HepG2 (cell line): ENCODE measurements at regions not wholly inside any gene's neighbourhood (a gene's known extent, or its start where the extent isn't known, plus 50 kb on each side); places are given as distances from the start of the nearest gene placed in this dataset.
"Not testable (repeated sequence)": the region's sequence is repeated elsewhere in the genome, so short reads cannot be mapped to it uniquely, and the experiment has no call there.

Experiments
- ATAC-seq: fragments of 200-7000 bp; cut with Tn5 transposase; 3 replicates; pipeline ENCODE4 v1.9.1; 2020; ENCODE audit warnings: mild to moderate bottlenecking, moderate library complexity
- BruUV-seq: library from RNA; stranded (reverse); fragments of 400-500 nt; replicated peaks from 2 replicates; lab custom pipeline; 2021; lab: Mats Ljungman, UMichigan
- CTCF ChIA-PET: fragments of 300-600 bp; formaldehyde crosslinking; extraction: SDS; loops from one replicate; lab custom pipeline; 2021; ENCODE audit warnings: low total read pairs, inconsistent platforms, low intra/inter-chr PET ratio; lab: Yijun Ruan, JAX
- POLR2A ChIA-PET: fragments of 350-600 bp; sonication (Branson Sonifier 250); formaldehyde crosslinking; loops from one replicate; lab custom pipeline; 2020; ENCODE audit warnings: antibody characterized with exemption, inconsistent platforms; lab: Yijun Ruan, JAX
- DNase-seq: peaks from one replicate; pipeline ENCODE4 v3.0.0-alpha.2; 2015; ENCODE audit warnings: low spot score
- FAIRE-seq: peaks from 3 replicates; lab custom pipeline; 2011; peaks lifted over from hg19 to GRCh38; lab: Jason Lieb, UNC
- H2AFZ ChIP-seq: one replicate; pipeline ENCODE4 v1.6.1; 2011; ENCODE audit warnings: low read length, inconsistent platforms
- H3K27ac ChIP-seq: fragments of 300-600 bp; 3 replicates; pipeline ENCODE4 v1.8.0; 2011; ENCODE audit warnings: mixed run types, mild to moderate bottlenecking, mixed read lengths, low read length, inconsistent platforms; ENCODE audit not compliant: insufficient read depth; ENCODE audit errors: extremely low read length
- H3K27me3 ChIP-seq, 2 experiments: fragments of 200-600 bp in 1 of 2; 2 replicates in 1 of 2; 3 replicates in 1 of 2; pipeline versions ENCODE4 v1.6.0 to v1.8.0; 2011; ENCODE audit warnings: low read length in 2 of 2, mild to moderate bottlenecking in 2 of 2, moderate library complexity in 2 of 2, inconsistent platforms in 1 of 2; ENCODE audit not compliant: insufficient read depth in 2 of 2, control insufficient read depth in 1 of 2
- H3K36me3 ChIP-seq, 2 experiments: fragments of 200-600 bp in 1 of 2; replicated peaks in 1 of 2; 2 replicates in 1 of 2; 3 replicates in 1 of 2; pipeline versions ENCODE4 v1.5.1 to v1.8.0; 2011; ENCODE audit warnings: low read length in 2 of 2, inconsistent platforms in 1 of 2; ENCODE audit not compliant: insufficient read depth in 2 of 2, control insufficient read depth in 1 of 2
- H3K4me1 ChIP-seq: 2 replicates; pipeline ENCODE4 v1.5.1; 2012; ENCODE audit warnings: low read length, inconsistent platforms; ENCODE audit not compliant: insufficient read depth
- H3K4me2 ChIP-seq: 2 replicates; pipeline ENCODE4 v1.6.0; 2011; ENCODE audit warnings: low read depth, low read length, inconsistent platforms
- H3K4me3 ChIP-seq, 3 experiments: fragments of 200-600 bp in 1 of 3; sonication (generic), shearing (Covaris generic) in 1 of 3; replicated peaks in 1 of 3; 2 replicates each; pipeline ENCODE4 v1.5.1; 2011 to 2016; ENCODE audit warnings: low read length in 3 of 3, inconsistent platforms in 2 of 3, low read depth in 2 of 3, mild to moderate bottlenecking in 2 of 3, control low read depth in 1 of 3, mixed read lengths in 1 of 3; ENCODE audit not compliant: insufficient read depth in 1 of 3
- H3K79me2 ChIP-seq: one replicate; pipeline ENCODE4 v1.6.1; 2011; ENCODE audit warnings: low read length, inconsistent platforms; ENCODE audit not compliant: insufficient read depth
- H3K9ac ChIP-seq: 2 replicates; pipeline ENCODE4 v1.6.0; 2011; ENCODE audit warnings: mild to moderate bottlenecking, low read depth, low read length, inconsistent platforms; ENCODE audit not compliant: insufficient read depth
- H3K9me3 ChIP-seq: 2 replicates; pipeline ENCODE4 v1.5.1; 2012; ENCODE audit warnings: mild to moderate bottlenecking, low read length
- H4K20me1 ChIP-seq: 2 replicates; pipeline ENCODE4 v1.6.0; 2011; ENCODE audit warnings: inconsistent platforms, mild to moderate bottlenecking, low read length, moderate library complexity; ENCODE audit not compliant: insufficient read depth
- POLR2AphosphoS5 ChIP-seq: IDR thresholded peaks from 2 replicates; pipeline ENCODE4 v1.6.1; 2012; ENCODE audit warnings: low read depth, low read length
- REXO4 ChIP-seq: sonication (generic); formaldehyde crosslinking; IDR thresholded peaks from 2 replicates; pipeline ENCODE4 v1.8.0; 2022; ENCODE audit warnings: missing genetic modification reagents, mild to moderate bottlenecking, borderline replicate concordance
- ZNF367 ChIP-seq: sonication (generic); formaldehyde crosslinking; IDR thresholded peaks from 2 replicates; pipeline ENCODE4 v1.4.0; 2020; ENCODE audit warnings: missing genetic modification reagents, borderline replicate concordance
- ZNF550 ChIP-seq: sonication (generic); formaldehyde crosslinking; IDR thresholded peaks from 2 replicates; pipeline ENCODE4 v1.4.0; 2020; ENCODE audit warnings: mild to moderate bottlenecking, missing genetic modification reagents, borderline replicate concordance
- ZNF569 ChIP-seq: sonication (generic); formaldehyde crosslinking; IDR thresholded peaks from 2 replicates; pipeline ENCODE4 v1.5.0; 2020; ENCODE audit warnings: mild to moderate bottlenecking, missing genetic modification reagents, moderate library complexity, borderline replicate concordance
- WGBS: methylation state at CpG from one replicate; pipeline ENCODE4 v1.1.6; 2017; ENCODE audit warnings: low lambda C conversion rate; 5-methylcytosine and 5-hydroxymethylcytosine counted together
- in situ Hi-C: cut with HindIII; loops from 2 replicates; pipeline ENCODE4 v1.10.0; 2017; ENCODE audit warnings: low pct_unique_long_range_greater_than_20kb; ENCODE audit not compliant: extremely low pct_ligation_motif_present
- intact Hi-C: fragments of 100-400 bp; cut with micrococcal nuclease; formaldehyde crosslinking; loops from one replicate; pipeline ENCODE4 v1.10.0; 2022; ENCODE audit not compliant: unreplicated experiment
- TF ChIP-seq, protein P1 (sequence below): sonication (generic); formaldehyde crosslinking; IDR thresholded peaks from 2 replicates; pipeline ENCODE4 v1.4.0; 2020; ENCODE audit warnings: missing genetic modification reagents, borderline replicate concordance

DNA sequence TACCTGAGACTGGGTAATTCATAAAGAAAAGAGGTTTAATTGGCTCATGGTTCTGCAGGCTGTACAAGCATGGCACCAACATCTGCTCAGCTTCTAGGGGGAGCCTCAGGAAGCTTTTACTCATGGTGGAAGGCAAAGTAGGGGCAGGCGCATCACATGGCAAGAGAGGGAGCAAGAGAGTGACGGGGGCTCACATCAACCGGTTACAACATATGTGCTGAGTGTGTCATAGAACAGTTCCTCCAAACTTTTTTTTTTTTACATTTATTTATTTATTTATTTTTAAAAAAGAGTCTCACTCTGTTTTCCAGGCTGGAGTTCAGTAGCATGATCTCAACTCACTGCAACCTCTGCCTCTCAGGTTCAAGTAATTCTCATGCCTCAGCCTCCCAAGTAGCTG is 143.8 kb downstream of the SMIM20 start:
- in situ Hi-C loops, POLR2A ChIA-PET, H3K27me3 ChIP-seq, H2AFZ ChIP-seq, BruUV-seq, H4K20me1 ChIP-seq, H3K4me1 ChIP-seq, H3K4me2 ChIP-seq, H3K36me3 ChIP-seq, FAIRE-seq, H3K4me3 ChIP-seq, H3K9ac ChIP-seq, DNase-seq, intact Hi-C loops, H3K79me2 ChIP-seq, ATAC-seq, H3K9me3 ChIP-seq, H3K27ac ChIP-seq, CTCF ChIA-PET: not testable (repeated sequence)
- WGBS = 83% methylated on average over 3 of the region's 3 CpGs

DNA sequence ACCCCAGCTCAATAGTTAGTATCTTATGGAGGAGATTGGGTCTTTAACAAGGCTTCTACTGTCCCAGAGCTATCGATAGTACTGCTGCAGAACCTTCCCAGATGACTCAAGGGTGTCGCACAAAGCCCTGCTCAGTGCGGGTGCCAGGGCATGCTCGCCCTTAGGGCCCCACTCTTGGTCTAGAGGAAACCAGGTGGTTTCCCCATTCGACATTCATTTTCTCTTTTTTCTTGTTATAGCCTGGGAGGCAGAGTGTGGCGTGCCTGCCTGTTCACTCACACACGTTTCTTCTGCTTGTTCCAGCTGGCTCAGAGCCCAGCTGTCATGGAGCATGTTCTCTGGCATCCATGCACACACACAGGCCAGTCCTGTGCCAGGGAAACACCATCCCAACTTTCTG is 144.5 kb downstream of the SMIM20 start:
- 34% methylated on average over 6 of the region's 7 CpGs for WGBS
- no peak for FAIRE-seq
- 0 out of 5 replicates have a peak, but pooled peaks cover 0 to 1% of the 10 kb centered on the region in 2 experiments for H3K27me3 ChIP-seq
- no peaks in the 10 kb centered on the region for H3K79me2 ChIP-seq
- no peaks in the 10 kb centered on the region for H3K36me3 ChIP-seq
- ATAC-seq = no peak
- no peak overlapping the region for H3K4me3 ChIP-seq
- TF ChIP-seq ZNF569 (no peak), REXO4 (CRISPR knock-in tag) (no peak), ZNF367 (CRISPR knock-in tag) (no peak), POLR2AphosphoS5 (no peak), ZNF550 (CRISPR knock-in tag) (no peak)
- TF ChIP-seq, protein P1, sequence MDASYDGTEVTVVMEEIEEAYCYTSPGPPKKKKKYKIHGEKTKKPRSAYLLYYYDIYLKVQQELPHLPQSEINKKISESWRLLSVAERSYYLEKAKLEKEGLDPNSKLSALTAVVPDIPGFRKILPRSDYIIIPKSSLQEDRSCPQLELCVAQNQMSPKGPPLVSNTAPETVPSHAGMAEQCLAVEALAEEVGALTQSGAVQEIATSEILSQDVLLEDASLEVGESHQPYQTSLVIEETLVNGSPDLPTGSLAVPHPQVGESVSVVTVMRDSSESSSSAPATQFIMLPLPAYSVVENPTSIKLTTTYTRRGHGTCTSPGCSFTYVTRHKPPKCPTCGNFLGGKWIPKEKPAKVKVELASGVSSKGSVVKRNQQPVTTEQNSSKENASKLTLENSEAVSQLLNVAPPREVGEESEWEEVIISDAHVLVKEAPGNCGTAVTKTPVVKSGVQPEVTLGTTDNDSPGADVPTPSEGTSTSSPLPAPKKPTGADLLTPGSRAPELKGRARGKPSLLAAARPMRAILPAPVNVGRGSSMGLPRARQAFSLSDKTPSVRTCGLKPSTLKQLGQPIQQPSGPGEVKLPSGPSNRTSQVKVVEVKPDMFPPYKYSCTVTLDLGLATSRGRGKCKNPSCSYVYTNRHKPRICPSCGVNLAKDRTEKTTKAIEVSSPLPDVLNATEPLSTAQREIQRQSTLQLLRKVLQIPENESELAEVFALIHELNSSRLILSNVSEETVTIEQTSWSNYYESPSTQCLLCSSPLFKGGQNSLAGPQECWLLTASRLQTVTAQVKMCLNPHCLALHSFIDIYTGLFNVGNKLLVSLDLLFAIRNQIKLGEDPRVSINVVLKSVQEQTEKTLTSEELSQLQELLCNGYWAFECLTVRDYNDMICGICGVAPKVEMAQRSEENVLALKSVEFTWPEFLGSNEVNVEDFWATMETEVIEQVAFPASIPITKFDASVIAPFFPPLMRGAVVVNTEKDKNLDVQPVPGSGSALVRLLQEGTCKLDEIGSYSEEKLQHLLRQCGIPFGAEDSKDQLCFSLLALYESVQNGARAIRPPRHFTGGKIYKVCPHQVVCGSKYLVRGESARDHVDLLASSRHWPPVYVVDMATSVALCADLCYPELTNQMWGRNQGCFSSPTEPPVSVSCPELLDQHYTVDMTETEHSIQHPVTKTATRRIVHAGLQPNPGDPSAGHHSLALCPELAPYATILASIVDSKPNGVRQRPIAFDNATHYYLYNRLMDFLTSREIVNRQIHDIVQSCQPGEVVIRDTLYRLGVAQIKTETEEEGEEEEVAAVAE = no peak
- 0 out of 2 replicates have a peak, but pooled peaks cover 1% of the 10 kb centered on the region for H3K4me1 ChIP-seq
- CTCF ChIA-PET = no interaction called here
- POLR2A ChIA-PET = no interaction called here
- no TSS peak for BruUV-seq
- H4K20me1 ChIP-seq = no peaks in the 10 kb centered on the region
- no peak overlapping the region for H2AFZ ChIP-seq
- no peak overlapping the region for H3K9ac ChIP-seq
- in situ Hi-C loops (no loop called here), intact Hi-C loops (no loop called here)
- H3K27ac ChIP-seq = no peak overlapping the region
- H3K9me3 ChIP-seq = no peaks in the 10 kb centered on the region
- no peak overlapping the region for H3K4me2 ChIP-seq
- DNase-seq = no peak
